HCT116 (cell line): ENCODE measurements at regions not wholly inside any gene's neighbourhood (a gene's known extent, or its start where the extent isn't known, plus 50 kb on each side); places are given as distances from the start of the nearest gene placed in this dataset.

Experiments used
- ATAC-seq: fragments of 200-7000 bp; cut with Tn5 transposase; 2 replicates; pipeline ENCODE4 v1.9.1; 2020; ENCODE audit warnings: mild to moderate bottlenecking, moderate library complexity
- BruUV-seq: library from RNA; stranded (reverse); fragments of 400-500 nt; replicated peaks from 2 replicates; lab custom pipeline; 2021; lab: Mats Ljungman, UMichigan
- CTCF ChIA-PET: fragments of 300-600 bp; sonication (Branson Sonifier 250); formaldehyde crosslinking; loops from one replicate; lab custom pipeline; 2021; ENCODE audit warnings: antibody characterized with exemption; lab: Charles Lee
- POLR2A ChIA-PET: fragments of 300-600, 350-600 bp; sonication (Branson Sonifier 250); formaldehyde crosslinking; loops from one replicate; lab custom pipeline; 2021; ENCODE audit warnings: antibody characterized with exemption; lab: Charles Lee
- RAD21 ChIA-PET, 2 experiments: fragments of 300-600 bp; sonication (Branson Sonifier 250); formaldehyde crosslinking; loops; one replicate each; lab custom pipeline; 2023; ENCODE audit warnings: low total read pairs in 2 of 2; ENCODE audit not compliant: uncharacterized antibody in 2 of 2, unreplicated experiment in 2 of 2, low non-redundant PET in 1 of 2; lab: Charles Lee
- DNase-seq: peaks from one replicate; pipeline ENCODE4 v3.0.0-alpha.2; 2010; ENCODE audit warnings: low read depth, low spot score
- H2AFZ ChIP-seq: fragments of 200-600 bp; shearing (Covaris generic), sonication (generic); 2 replicates; pipeline ENCODE4 v1.6.1; 2017; ENCODE audit warnings: low read depth, mixed run types, mixed read lengths, antibody characterized with exemption, low read length; ENCODE audit not compliant: poor library complexity, severe bottlenecking
- H3K27ac ChIP-seq: 2 replicates; pipeline ENCODE4 v1.5.1; 2012; ENCODE audit warnings: low read depth, low read length
- H3K27me3 ChIP-seq: fragments of 200-600 bp; sonication (generic); 2 replicates; pipeline ENCODE4 v1.6.1; 2016; ENCODE audit warnings: mixed run types, low read length, mixed read lengths; ENCODE audit not compliant: insufficient read depth
- H3K36me3 ChIP-seq, 2 experiments: fragments of 200-500 bp in 1 of 2; fragments of 200-600 bp in 1 of 2; sonication (Bioruptor generic) in 1 of 2; sonication (generic) in 1 of 2; 2 replicates each; pipeline versions ENCODE4 v1.5.1 to v1.6.1; 2014 to 2016; ENCODE audit warnings: low read length in 2 of 2, inconsistent platforms in 1 of 2, mixed read lengths in 1 of 2, mixed run types in 1 of 2; ENCODE audit not compliant: insufficient read depth in 2 of 2, control insufficient read depth in 1 of 2
- H3K4me1 ChIP-seq, 2 experiments: fragments of 200-600 bp in 1 of 2; sonication (generic) in 1 of 2; 2 replicates each; pipeline versions ENCODE4 v1.5.1 to v1.6.1; 2012 to 2017; ENCODE audit warnings: low read length in 2 of 2, inconsistent platforms in 1 of 2, mild to moderate bottlenecking in 1 of 2, mixed read lengths in 1 of 2, mixed run types in 1 of 2, moderate library complexity in 1 of 2; ENCODE audit not compliant: insufficient read depth in 2 of 2, control insufficient read depth in 1 of 2
- H3K4me2 ChIP-seq: fragments of 200-600 bp; sonication (generic); 2 replicates; pipeline ENCODE4 v1.6.1; 2017; ENCODE audit warnings: mixed run types, low read length, mixed read lengths
- H3K4me3 ChIP-seq, 2 experiments: fragments of 200-600 bp in 1 of 2; sonication (generic) in 1 of 2; replicated peaks in 1 of 2; 2 replicates each; pipeline ENCODE4 v1.5.1; 2011 to 2016; ENCODE audit warnings: low read length in 2 of 2, control low read depth in 1 of 2, low read depth in 1 of 2, mild to moderate bottlenecking in 1 of 2, mixed read lengths in 1 of 2, mixed run types in 1 of 2
- H3K79me2 ChIP-seq: fragments of 200-600 bp; sonication (generic); 2 replicates; pipeline ENCODE4 v1.6.1; 2017; ENCODE audit warnings: mild to moderate bottlenecking, mixed run types, low read length, moderate library complexity, mixed read lengths; ENCODE audit not compliant: insufficient read depth
- H3K9ac ChIP-seq: fragments of 200-600 bp; sonication (generic); 2 replicates; pipeline ENCODE4 v1.6.1; 2016; ENCODE audit warnings: low read length, mixed read lengths
- H3K9me2 ChIP-seq: fragments of 200-600 bp; sonication (generic), shearing (Covaris generic); 2 replicates; pipeline ENCODE4 v1.6.1; 2017; ENCODE audit warnings: mixed run types, mild to moderate bottlenecking, moderate library complexity; ENCODE audit not compliant: insufficient read depth
- H3K9me3 ChIP-seq, 2 experiments: fragments of 200-500 bp in 1 of 2; fragments of 200-600 bp in 1 of 2; sonication (Bioruptor generic) in 1 of 2; sonication (generic) in 1 of 2; 2 replicates each; pipeline ENCODE4 v1.6.1; 2014 to 2017; ENCODE audit warnings: low read length in 2 of 2, mixed read lengths in 2 of 2, inconsistent platforms in 1 of 2, low read depth in 1 of 2, mild to moderate bottlenecking in 1 of 2, mixed run types in 1 of 2, moderate library complexity in 1 of 2; ENCODE audit not compliant: control insufficient read depth in 1 of 2, insufficient read depth in 1 of 2
- H4K20me1 ChIP-seq: fragments of 200-600 bp; sonication (generic), shearing (Covaris generic); 2 replicates; pipeline ENCODE4 v1.6.1; 2017; ENCODE audit warnings: mixed run types, mild to moderate bottlenecking, moderate library complexity; ENCODE audit not compliant: insufficient read depth
- CBX3 ChIP-seq: IDR thresholded peaks from 2 replicates; pipeline ENCODE4 v1.6.1; 2012; ENCODE audit warnings: low read depth
- EGR1 ChIP-seq: IDR thresholded peaks from 2 replicates; pipeline ENCODE4 v1.6.1; 2012; ENCODE audit warnings: low read depth
- ELF1 ChIP-seq: IDR thresholded peaks from 2 replicates; pipeline ENCODE4 v1.6.1; 2012; ENCODE audit warnings: low read depth, borderline replicate concordance
- EZH2phosphoT487 ChIP-seq: fragments of 200-600 bp; IDR thresholded peaks from 2 replicates; pipeline ENCODE4 v1.6.1; 2018; ENCODE audit warnings: antibody characterized with exemption, borderline replicate concordance
- FOSL1 ChIP-seq: IDR thresholded peaks from 2 replicates; pipeline ENCODE4 v1.6.1; 2012; ENCODE audit warnings: low read depth
- POLR2AphosphoS5 ChIP-seq: IDR thresholded peaks from 2 replicates; pipeline ENCODE4 v1.6.1; 2011; ENCODE audit warnings: mild to moderate bottlenecking, low read depth, low read length, moderate library complexity
- RAD21 ChIP-seq: IDR thresholded peaks from 2 replicates; pipeline ENCODE4 v1.6.1; 2012; ENCODE audit warnings: low read depth, mild to moderate bottlenecking
- SP1 ChIP-seq: IDR thresholded peaks from 2 replicates; pipeline ENCODE4 v1.6.1; 2012; ENCODE audit warnings: low read depth
- SRF ChIP-seq: IDR thresholded peaks from 2 replicates; pipeline ENCODE4 v1.6.1; 2012; ENCODE audit warnings: low read depth
- TCF7L2 ChIP-seq: IDR thresholded peaks from 2 replicates; pipeline ENCODE4 v1.7.0; 2011; ENCODE audit warnings: borderline replicate concordance, inconsistent platforms; ENCODE audit not compliant: insufficient read depth, insufficient read length; ENCODE audit errors: extremely low read depth
- YY1 ChIP-seq: IDR thresholded peaks from 2 replicates; pipeline ENCODE4 v1.6.1; 2011; ENCODE audit warnings: low read length, low read depth, moderate library complexity, mild to moderate bottlenecking; ENCODE audit not compliant: insufficient replicate concordance; ENCODE audit errors: extremely low read depth
- ZBTB33 ChIP-seq: IDR thresholded peaks from 2 replicates; pipeline ENCODE4 v1.6.1; 2011; ENCODE audit warnings: mild to moderate bottlenecking, low read length, moderate library complexity; ENCODE audit not compliant: insufficient replicate concordance; ENCODE audit errors: extremely low read depth
- ZFX ChIP-seq: fragments of 450-650 bp; IDR thresholded peaks from 2 replicates; pipeline ENCODE4 v1.6.1; 2017
- ZNF274 ChIP-seq: fragments of 200-500 bp; sonication (Bioruptor generic); IDR thresholded peaks from 2 replicates; pipeline ENCODE4 v1.6.1; 2014; ENCODE audit warnings: mild to moderate bottlenecking, low read depth, low read length, inconsistent platforms
- intact Hi-C: fragments of 100-400 bp; cut with micrococcal nuclease; formaldehyde crosslinking; loops from 2 replicates; pipeline ENCODE4 v1.10.0; 2022
- TF ChIP-seq, protein P1 (sequence below): IDR thresholded peaks from 2 replicates; pipeline ENCODE4 v1.6.1; 2012
- TF ChIP-seq, protein P2 (sequence below): IDR thresholded peaks from 2 replicates; pipeline ENCODE4 v1.6.1; 2012

DNA sequence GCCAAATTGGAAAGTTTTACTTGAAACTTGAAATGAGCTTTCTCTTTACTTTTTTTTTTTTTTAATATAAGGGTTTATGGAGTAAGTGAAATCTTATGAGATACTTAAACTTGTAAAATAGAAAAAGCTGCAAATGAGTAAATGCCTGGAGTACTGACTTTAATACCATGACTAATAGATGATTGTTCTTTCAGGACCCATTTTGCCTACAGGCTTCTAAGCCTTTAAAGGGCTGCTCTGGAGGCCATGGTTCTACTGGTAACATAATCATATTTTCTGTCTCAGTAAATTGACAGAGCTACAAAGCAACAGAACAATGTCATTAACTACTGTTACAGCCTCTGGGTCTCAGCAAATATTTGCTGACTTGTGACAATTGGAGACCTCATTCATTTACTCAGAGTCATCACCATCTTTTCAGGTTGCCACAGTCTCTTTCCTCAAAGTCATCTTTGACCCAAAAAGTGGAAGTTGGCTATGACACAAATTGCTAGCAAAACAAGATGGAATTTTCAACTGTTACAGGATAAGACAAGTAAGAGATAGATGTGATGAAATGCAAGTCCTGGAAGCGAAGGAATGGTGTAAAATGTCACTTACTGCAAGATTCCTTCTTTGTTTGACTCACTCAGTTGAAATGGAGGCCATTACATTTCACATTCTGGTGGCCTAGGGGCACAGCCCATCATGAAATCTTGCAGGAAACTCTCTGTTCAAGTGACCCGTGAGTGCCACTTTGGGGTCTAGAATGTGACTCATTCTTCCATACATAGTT lies 132.7 kb downstream of the BTC start:
- Histone ChIP-seq H3K4me3 (no peak overlapping the region), H3K27ac (peak overlapping the region; percentile 93), H2AFZ (no peak overlapping the region), H3K9ac (peak overlapping the region; percentile 61), H4K20me1 (no peaks in the 10 kb centered on the region), H3K27me3 (no peaks in the 10 kb centered on the region), H3K79me2 (peaks cover 42% of the 10 kb centered on the region), H3K4me2 (peak overlapping the region; percentile 36), H3K9me2 (no peaks in the 10 kb centered on the region), H3K4me1 (peaks cover 66 to 100% of the 10 kb centered on the region in 2 experiments), H3K36me3 (no peaks in the 10 kb centered on the region), H3K9me3 (no peaks in the 10 kb centered on the region)
- DNase-seq (no peak), ATAC-seq (no peak)
- ChIA-PET CTCF (interaction anchor here (1.0 kb wide), 1 partner anchor 38 kb away, joined by 3 read pairs; no protein-coding TSS in a partner anchor), RAD21 (no interaction called here), POLR2A (interaction anchor here (0.7 to 1.5 kb wide), 12 partner anchors 9 to 292 kb away, joined by 3 to 7 read pairs (median 4); partner anchors contain the start of gene AREG)
- intact Hi-C loops, result no loop called here
- TF ChIP-seq SRF, result no peak
- no peak for TF ChIP-seq ZNF274
- no peak for TF ChIP-seq YY1
- TF ChIP-seq ZFX, result no peak
- TF ChIP-seq, protein P1, sequence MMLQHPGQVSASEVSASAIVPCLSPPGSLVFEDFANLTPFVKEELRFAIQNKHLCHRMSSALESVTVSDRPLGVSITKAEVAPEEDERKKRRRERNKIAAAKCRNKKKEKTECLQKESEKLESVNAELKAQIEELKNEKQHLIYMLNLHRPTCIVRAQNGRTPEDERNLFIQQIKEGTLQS, result no peak
- TF ChIP-seq, protein P2, sequence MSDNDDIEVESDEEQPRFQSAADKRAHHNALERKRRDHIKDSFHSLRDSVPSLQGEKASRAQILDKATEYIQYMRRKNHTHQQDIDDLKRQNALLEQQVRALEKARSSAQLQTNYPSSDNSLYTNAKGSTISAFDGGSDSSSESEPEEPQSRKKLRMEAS, result no peak
- no TSS peak for BruUV-seq

DNA sequence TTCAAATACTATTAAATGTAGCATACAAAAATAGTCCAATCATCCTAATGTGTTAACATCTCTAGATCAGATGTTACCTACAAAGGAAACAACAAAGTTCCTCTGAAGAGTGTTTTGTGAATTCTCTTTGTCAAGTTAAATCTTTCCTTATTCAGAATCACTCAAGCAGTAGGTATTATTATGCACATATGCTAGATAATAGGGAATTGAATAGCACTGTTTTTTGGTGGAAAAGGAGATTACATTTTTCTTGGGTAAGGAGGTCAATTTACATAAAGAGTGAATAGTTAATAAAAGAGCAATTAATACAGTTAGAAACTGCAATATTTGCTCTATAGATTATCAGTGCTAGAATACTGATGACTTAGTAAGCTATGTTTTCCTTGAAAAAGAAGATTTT lies 130.7 kb downstream of the BTC start:
- ATAC-seq (no peak), DNase-seq (no peak)
- Histone ChIP-seq H3K4me3 (no peak overlapping the region), H3K79me2 (peaks cover 46% of the 10 kb centered on the region), H3K9me2 (no peaks in the 10 kb centered on the region), H3K4me2 (peak overlapping the region; percentile 73), H3K4me1 (peaks cover 80 to 99% of the 10 kb centered on the region in 2 experiments), H4K20me1 (no peaks in the 10 kb centered on the region), H3K36me3 (no peaks in the 10 kb centered on the region), H3K27ac (peak overlapping the region; percentile 93), H3K9ac (peak overlapping the region; percentile 73), H3K9me3 (no peaks in the 10 kb centered on the region), H3K27me3 (no peaks in the 10 kb centered on the region), H2AFZ (no peak overlapping the region)
- ChIA-PET POLR2A (interaction anchor here (0.8 to 6.3 kb wide), 13 partner anchors 8 to 299 kb away, joined by 3 to 61 read pairs (median 4); partner anchors contain the start of genes AREG and EREG), CTCF (interaction anchor here (1.2 to 1.3 kb wide), 2 partner anchors 8 to 12 kb away, joined by 4 read pairs; no protein-coding TSS in a partner anchor), RAD21 (no interaction called here)
- intact Hi-C loops, result no loop called here
- no TSS peak for BruUV-seq
- TF ChIP-seq RAD21 (no peak), SRF (no peak), ELF1 (no peak), ZFX (no peak), CBX3 (no peak), ZNF274 (no peak), TCF7L2 (no peak), EZH2phosphoT487 (no peak), YY1 (no peak), EGR1 (no peak), ZBTB33 (no peak), POLR2AphosphoS5 (no peak), SP1 (no peak), FOSL1 (no peak)
- TF ChIP-seq, protein P2, result no peak
